ENCODE measurements at regions not wholly inside any gene's neighbourhood (a gene's known extent, or its start where the extent isn't known, plus 50 kb on each side); places are given as distances from the start of the nearest gene placed in this dataset.

- TF ChIP-seq POLR2AphosphoS5 (IDR thresholded peaks at IDR 0.05), result no peak
- no peak for TF ChIP-seq CTCF (IDR thresholded peaks at IDR 0.05)
Observed at GRCh38 chr18:6493194-6493593, 78.5 kb upstream of the L3MBTL4 start.

Data from breast epithelium (tissue), 3 donors.